Hypothalamus (tissue), 51 donors: ENCODE measurements at regions not wholly inside any gene's neighbourhood (a gene's known extent, or its start where the extent isn't known, plus 50 kb on each side); places are given as distances from the start of the nearest gene placed in this dataset.
"Not testable (repeated sequence)": the region's sequence is repeated elsewhere in the genome, so short reads cannot be mapped to it uniquely, and the experiment has no call there.

Experiments used
- DNase-seq, 51 donors: peaks; one replicate each; lab custom pipeline; 2025; lab: John Stamatoyannopoulos, UW

- no peak for DNase-seq
Observed at GRCh38 chr1:224529844-224530243, 86.3 kb upstream of the CNIH3 start.

DNA sequence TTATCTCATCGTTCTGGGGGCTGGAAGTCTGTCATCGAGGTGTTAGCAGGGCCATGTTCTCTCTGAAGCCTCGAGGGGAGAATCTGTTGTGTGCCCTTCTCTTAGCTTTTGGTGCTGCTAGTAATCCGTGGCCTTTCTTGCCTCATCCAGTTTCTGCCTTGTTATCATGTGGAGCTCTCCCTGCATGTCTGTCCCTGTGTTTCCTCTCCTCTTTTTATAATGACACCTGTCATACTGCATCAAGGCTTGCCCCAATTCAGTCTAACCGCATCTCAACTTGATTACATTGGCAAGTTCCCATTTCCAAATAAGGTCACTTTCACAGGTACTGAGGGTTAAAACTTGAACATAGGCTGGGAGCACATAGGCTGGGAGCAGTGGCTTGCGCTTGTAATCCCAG, 82.6 kb upstream of the CNIH3 start:
- no peak for DNase-seq

- DNase-seq, result no peak
Observed at GRCh38 chr1:224534731-224535130, 81.4 kb upstream of the CNIH3 start.

- no peak for DNase-seq
Observed at GRCh38 chr1:224535641-224536040, 80.5 kb upstream of the CNIH3 start.

DNA sequence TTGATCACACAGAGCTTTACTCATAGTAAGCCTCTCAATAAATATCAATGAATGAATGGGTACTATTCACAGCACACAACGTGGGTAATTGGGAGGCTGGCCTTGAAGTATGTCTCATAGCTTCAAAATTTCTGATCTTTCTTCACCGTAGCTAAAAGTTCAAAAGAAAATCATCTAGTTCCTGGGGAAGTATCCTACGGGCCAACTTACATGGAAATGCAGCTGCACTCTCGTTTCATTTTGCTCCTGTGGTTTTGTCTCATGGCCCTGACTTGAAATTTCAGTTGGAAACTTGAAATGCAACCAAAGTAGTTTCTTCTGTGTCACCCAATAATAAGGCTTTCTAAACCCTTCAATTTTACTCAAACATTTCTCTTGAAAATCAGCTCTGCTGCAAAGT, 76.1 kb upstream of the CNIH3 start:
- no peak for DNase-seq

DNA sequence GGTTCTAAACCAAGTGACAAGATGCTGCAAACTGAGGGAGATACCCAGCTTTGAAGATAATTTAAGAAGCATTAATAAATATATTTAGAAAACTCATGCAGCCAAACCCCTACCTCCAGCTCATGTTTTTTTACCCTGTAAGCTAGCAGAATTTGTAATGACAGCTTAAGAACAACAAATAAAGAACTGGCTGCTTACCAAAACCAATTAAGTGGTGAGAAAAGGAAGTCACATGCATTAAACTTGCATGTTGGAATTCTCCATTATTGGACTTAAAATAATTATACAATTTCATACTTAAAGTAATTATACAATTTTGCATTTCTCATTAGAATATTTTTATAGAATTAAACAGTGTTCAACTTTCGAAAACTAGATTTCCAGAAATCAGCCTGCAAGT, 75.6 kb upstream of the CNIH3 start:
- DNase-seq, result no peak

DNA sequence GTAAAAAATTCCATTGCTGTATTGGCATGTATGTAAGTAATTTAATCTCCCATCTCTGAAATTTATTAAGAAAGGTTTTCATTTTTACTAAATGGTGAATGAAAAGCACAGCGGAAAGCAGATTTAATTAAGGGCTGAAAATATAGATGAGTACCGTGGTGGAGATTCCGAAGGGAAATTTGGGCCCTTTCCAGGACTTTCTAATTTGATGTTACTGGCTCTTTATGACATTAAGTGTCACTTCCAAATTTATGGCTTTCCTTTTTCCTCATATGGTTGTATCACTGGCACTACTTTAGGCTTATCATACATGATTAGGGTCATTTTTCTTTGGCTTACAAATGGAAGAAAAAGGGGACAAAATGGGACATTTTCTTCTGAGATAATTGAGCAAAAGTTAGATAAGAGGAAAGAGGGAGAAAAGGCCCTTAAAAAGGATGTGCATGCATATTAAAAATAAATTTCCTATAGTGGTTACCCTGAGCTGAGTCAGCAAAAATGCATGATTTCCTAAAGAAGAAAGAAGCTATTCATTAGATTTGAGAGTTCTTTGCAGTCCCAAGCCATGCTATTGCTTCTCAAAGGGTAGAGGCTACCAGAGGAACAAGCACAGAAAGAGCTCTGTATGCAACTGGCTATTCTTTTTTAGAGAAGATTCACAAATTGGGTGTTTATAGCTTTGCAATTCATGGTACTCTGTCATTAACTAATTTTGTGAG, 74.9 kb upstream of the CNIH3 start:
- no peak for DNase-seq

GRCh38 chr1:224541901-224542630, 74.1 kb upstream of the CNIH3 start:
- DNase-seq, result no peak

DNA sequence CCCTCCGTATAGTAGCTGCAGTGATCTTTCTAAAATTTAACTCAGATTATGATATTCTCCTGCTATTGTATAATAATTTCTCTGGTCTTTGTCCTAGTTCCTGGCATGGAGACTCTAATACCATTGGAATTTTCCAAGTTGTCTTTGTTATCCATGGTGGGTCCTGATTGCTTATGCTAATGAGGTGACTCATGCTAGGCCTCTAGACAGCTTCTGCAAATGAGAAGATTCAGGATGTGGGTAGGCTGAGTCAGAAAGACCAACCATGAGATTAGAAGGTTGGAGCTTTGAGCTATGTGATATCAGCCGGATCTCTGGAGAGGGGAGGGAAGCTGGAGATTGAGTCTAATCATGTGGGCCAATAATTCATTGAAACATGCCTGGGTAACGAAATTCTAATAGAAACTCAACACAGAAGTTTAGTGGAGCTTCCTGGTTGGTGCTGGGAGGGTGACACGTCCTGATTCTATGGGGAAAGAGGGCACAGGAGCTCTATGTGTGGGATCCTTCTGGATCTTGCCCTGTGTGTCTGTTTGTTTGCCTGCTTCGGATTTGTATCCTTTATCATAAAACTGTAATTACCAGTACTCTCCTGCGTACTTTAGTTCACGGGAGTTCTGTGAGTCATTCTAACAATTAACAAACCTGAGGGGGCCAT, 73.2 kb upstream of the CNIH3 start:
- DNase-seq, result no peak

- no peak for DNase-seq
Observed at GRCh38 chr1:224543453-224543852, 72.7 kb upstream of the CNIH3 start.

DNA sequence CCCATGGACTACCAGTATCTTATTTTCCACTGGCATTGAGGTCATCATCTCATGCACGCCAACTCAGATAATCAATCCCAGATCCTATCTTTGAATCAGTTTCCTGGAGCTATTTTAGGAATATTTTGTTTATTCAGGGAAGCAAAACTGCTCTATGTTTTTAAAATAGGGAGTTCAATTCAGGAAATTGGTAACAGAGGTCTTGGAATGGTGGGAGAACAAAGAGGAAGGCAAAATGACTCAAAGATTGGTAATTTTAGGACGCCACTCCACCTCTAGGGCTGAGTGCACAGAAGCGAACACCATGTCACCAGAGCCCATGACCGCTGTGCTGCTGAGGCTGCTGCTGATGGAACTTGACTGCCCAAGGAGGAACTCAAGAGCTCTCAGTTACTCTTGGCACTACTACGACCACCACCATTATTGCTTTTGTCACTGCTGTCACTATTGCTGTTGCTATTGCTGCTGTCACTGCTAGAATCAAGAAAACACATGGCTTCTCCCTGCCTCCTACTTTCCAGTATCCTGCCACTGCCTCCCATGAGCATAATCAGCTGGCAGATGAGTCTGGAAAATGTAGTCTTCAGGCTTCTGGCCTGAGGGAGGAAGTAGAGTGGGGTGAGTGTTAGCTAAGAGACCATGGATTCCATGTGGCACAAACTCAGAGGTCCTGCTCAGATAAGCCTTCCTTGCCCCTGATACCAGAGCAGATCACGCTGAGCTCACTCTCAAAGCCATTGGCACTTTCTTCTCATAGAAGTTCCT, 71.6 kb upstream of the CNIH3 start:
- DNase-seq, result no peak

- no peak for DNase-seq
Observed at GRCh38 chr1:224545571-224545970, 70.5 kb upstream of the CNIH3 start.

GRCh38 chr1:224548676-224549075, 67.4 kb upstream of the CNIH3 start:
- no peak for DNase-seq

DNA sequence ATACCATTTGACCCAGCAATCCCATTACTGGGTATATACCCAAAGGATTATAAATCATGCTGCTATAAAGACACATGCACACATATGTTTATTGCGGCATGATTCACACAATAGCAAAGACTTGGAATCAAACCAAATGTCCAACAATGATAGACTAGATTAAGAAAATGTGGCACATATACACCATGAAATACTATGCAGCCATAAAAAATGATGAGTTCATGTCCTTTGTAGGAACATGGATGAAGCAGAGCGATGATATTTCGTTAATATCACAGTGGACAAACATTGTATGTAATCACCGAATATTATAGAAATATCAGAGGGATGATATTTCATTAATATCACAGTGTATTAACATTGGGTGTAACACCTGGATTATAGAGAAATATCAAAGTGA, 64.9 kb upstream of the CNIH3 start:
- DNase-seq, result not testable (repeated sequence)

DNA sequence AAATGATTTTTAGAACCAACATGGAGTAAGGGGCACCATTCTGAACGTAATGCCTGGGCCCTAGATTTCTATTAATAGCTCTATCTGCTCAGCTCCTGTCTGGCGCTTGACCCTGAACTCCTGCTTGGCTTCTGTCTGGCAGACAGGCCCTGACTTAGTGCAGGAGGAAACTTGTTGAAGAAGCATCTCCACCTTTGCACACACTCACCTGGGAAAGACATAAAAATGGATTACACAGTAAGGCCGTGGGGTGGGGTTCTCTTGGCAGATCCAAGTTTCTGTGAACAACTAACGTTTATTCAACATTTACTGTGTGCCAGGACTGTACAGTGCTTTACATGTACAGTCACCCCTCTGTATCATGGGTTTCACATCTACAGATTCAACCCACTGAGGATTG, 62.1 kb upstream of the CNIH3 start:
- no peak for DNase-seq

DNA sequence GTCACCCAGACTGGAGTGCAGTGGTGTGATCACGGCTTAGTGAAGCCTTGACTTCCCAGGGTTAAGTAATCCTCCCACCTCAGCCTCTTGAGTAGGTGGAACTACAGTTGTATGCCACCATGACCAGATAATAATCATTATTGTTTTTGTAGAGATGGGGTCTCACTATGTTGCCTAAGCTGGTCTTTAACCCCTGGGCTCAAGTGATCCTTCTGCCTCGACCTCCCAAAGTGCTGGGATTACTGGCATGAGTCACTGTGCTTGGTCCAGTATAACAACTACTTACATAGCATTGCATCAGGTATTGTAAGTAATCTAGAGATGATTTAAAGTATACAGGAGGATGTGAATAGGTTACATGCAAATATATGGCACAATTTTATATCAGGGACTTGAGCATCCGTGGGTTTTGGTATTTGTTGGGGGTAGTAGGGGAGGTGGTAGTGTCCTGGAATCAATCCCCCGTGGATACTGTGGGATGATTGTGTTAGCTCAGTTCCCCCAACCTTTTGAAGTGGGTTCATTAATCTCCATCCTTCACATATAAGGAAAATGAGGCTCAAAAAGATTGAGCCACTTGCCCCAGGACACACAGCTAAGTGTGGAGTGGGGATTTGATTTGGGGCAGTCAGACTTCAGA, 61.4 kb upstream of the CNIH3 start:
- no peak for DNase-seq

- DNase-seq, result peak in 1 of 51 donors; percentile 11
Observed at GRCh38 chr1:224558904-224559303, 57.2 kb upstream of the CNIH3 start.

DNA sequence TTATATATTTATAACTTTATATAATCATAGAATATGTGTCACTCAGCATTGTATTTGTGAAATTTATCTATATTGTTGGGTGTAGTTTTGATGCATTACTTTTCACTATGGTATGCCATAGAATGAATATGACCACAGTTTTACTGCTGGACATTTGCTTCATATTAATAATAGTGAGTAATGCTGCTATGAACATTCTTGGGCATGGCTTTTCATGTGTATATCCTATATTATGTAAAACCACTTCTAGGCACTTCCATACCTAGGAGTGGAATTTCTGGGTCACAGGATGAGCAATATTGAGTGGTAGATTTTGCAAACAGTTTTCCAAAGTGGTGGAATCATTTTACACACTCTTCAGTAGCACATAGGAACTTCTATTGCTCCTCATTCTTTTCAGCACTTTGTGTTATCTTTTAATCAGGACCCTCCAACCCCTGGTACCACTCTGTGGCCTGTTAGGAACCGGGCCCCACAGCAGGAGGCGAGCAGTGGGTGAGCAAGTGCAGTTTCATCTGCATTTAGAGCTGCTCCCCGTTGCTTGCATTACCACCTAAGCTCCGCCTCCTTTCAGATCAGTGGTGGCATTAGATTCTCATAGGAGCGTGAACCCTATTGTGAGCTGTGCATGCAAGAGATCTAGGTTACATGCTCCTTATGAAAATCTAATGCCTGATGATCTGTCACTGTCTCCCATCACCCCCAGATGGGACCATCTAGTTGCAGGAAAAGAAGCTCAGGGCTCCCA, 56.0 kb upstream of the CNIH3 start:
- DNase-seq, result no peak

DNA sequence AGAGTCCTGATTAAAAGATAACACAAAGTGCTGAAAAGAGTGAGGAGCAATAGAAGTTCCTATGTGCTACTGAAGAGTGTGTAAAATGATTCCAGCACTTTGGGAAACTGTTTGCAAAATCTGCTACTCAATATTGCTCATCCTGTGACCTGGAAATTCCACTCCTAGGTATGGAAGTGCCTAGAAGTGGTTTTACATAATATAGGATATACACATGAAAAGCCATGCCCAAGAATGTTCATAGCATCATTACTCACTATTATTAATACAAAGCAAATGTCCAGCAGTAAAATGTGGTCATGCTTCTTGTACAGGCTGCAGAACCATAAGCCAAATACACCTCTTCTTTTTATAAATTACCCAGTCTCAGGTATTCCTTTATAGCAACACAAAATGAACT, 53.2 kb upstream of the CNIH3 start:
- not testable (repeated sequence) for DNase-seq

DNA sequence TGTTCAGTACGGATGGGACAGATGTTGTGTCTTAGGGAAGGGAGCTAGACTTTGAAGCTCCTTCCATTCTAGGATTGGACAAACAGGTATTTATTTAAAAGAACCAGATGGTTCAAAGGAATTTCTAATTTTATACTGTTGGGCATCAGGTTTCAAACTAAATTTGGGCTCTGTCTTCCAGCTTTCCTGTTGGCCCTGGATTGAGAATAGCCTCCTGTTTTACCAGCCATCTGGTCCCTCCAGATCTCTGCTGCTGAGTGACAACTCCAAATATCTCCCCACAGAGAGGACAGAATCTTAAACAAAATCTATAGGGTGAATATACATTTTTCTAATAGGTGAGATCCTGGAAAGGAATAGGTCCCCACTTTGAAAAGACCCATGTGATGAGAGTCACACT, 52.5 kb upstream of the CNIH3 start:
- DNase-seq, result no peak
